Naive thymus-derived CD4-positive, alpha-beta T cell (primary cell): ENCODE measurements at regions not wholly inside any gene's neighbourhood (a gene's known extent, or its start where the extent isn't known, plus 50 kb on each side); places are given as distances from the start of the nearest gene placed in this dataset.
A peak's percentile ranks its signal among the peaks of the same experiment; 100 is the strongest.

Experiments
- ATAC-seq: fragments of 150-1000 bp; cut with Tn5 transposase; 2 replicates; pipeline ENCODE4 v1.10.0; 2021; ENCODE audit warnings: mild to moderate bottlenecking, moderate library complexity
- CTCF ChIA-PET: fragments of 350-600 bp; sonication (Branson Sonifier 250); formaldehyde crosslinking; loops from one replicate; lab custom pipeline; 2021; ENCODE audit warnings: antibody characterized with exemption; lab: Charles Lee
- POLR2A ChIA-PET: fragments of 350-600 bp; sonication (Branson Sonifier 250); formaldehyde crosslinking; loops from one replicate; lab custom pipeline; 2021; ENCODE audit warnings: antibody characterized with exemption, inconsistent platforms; lab: Charles Lee
- DNase-seq, 9 donors: peaks; one replicate each; pipeline versions ENCODE4 v3.0.0 to v3.0.0-alpha.2; 2020 to 2022; ENCODE audit warnings: mixed read lengths in 1 of 9
- H3K27ac ChIP-seq: one replicate; pipeline ENCODE4 v1.7.0; 2013; ENCODE audit warnings: mild to moderate bottlenecking, low read depth, low read length, moderate library complexity
- H3K27me3 ChIP-seq, 2 donors: one replicate each; pipeline ENCODE4 v1.7.0; 2013; ENCODE audit warnings: low read length in 2 of 2, mild to moderate bottlenecking in 2 of 2, moderate library complexity in 2 of 2; ENCODE audit not compliant: control insufficient read depth in 2 of 2, insufficient read depth in 2 of 2
- H3K36me3 ChIP-seq, 3 experiments: 1 replicate in 2 of 3; 2 replicates in 1 of 3; pipeline ENCODE4 v1.7.0; 2013; ENCODE audit warnings: low read length in 3 of 3, mild to moderate bottlenecking in 3 of 3, moderate library complexity in 1 of 3; ENCODE audit not compliant: insufficient read depth in 3 of 3, control insufficient read depth in 2 of 3
- H3K4me1 ChIP-seq, 2 donors: one replicate each; pipeline ENCODE4 v1.7.0; 2013; ENCODE audit warnings: low read length in 2 of 2, mild to moderate bottlenecking in 2 of 2, moderate library complexity in 1 of 2; ENCODE audit not compliant: control insufficient read depth in 2 of 2, insufficient read depth in 2 of 2
- H3K4me3 ChIP-seq: 2 replicates; pipeline ENCODE4 v1.7.0; 2013; ENCODE audit warnings: mild to moderate bottlenecking, low read length
- H3K9me3 ChIP-seq, 3 experiments: 1 replicate in 2 of 3; 2 replicates in 1 of 3; pipeline ENCODE4 v1.7.0; 2013; ENCODE audit warnings: low read length in 3 of 3; ENCODE audit not compliant: control insufficient read depth in 2 of 3
- H3K27ac Mint-ChIP-seq, 9 donors: one replicate each; pipeline ENCODE4 v1.8.0; 2020 to 2022; ENCODE audit warnings: mixed read lengths in 9 of 9, mild to moderate bottlenecking in 8 of 9, moderate library complexity in 5 of 9, inconsistent platforms in 2 of 9
- H3K27me3 Mint-ChIP-seq, 5 donors: one replicate each; pipeline ENCODE4 v1.8.0; 2021 to 2022; ENCODE audit warnings: mixed read lengths in 5 of 5, mild to moderate bottlenecking in 1 of 5
- H3K36me3 Mint-ChIP-seq, 5 donors: one replicate each; pipeline ENCODE4 v1.8.0; 2020 to 2022; ENCODE audit warnings: mixed read lengths in 5 of 5, mild to moderate bottlenecking in 3 of 5, inconsistent platforms in 1 of 5
- H3K4me1 Mint-ChIP-seq, 7 donors: one replicate each; pipeline ENCODE4 v1.8.0; 2020 to 2022; ENCODE audit warnings: mixed read lengths in 7 of 7, mild to moderate bottlenecking in 3 of 7, inconsistent platforms in 1 of 7
- H3K4me3 Mint-ChIP-seq, 10 donors: one replicate each; pipeline ENCODE4 v1.8.0; 2020 to 2022; ENCODE audit warnings: mild to moderate bottlenecking in 10 of 10, mixed read lengths in 10 of 10, moderate library complexity in 6 of 10, inconsistent platforms in 2 of 10
- H3K9me3 Mint-ChIP-seq, 11 donors: one replicate each; pipeline ENCODE4 v1.8.0; 2020 to 2022; ENCODE audit warnings: mixed read lengths in 11 of 11, mild to moderate bottlenecking in 4 of 11, inconsistent platforms in 1 of 11, moderate library complexity in 1 of 11
- intact Hi-C, 2 donors: fragments of 100-400 bp; cut with micrococcal nuclease; formaldehyde crosslinking; loops; one replicate each; pipeline ENCODE4 v1.15.1; 2023

DNA sequence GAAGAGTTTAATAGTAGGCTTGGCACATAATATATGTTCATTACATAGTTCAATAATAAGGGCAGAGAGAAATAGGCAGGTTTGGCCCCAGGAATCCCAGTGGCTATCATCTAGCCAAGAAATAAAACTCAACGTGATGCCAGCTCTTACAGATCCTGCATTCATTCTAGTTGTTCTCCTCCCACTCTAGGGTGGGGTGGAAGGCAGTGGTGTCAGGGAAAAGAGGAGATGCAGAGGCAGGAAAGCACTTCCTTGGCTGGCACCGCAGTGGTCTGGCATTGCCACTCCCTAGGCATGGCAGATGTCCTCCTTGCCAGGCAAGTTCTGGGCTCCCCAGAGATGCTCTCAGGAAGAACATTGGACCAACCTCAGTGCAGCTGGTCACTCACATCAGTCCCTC, 383.6 kb downstream of the GRIN2B start:
- Mint-ChIP-seq H3K27me3 (peaks cover 0 to 6% (median 3%) of the 10 kb centered on the region in 5 donors), H3K9me3 (peaks cover 0 to 8% (median 3%) of the 10 kb centered on the region in 11 donors), H3K36me3 (peaks cover 0 to 1% (median 0%) of the 10 kb centered on the region in 5 donors), H3K4me1 (peaks cover 0 to 1% (median 0%) of the 10 kb centered on the region in 7 donors), H3K4me3 (no peak overlapping the region), H3K27ac (no peak overlapping the region)
- Histone ChIP-seq H3K9me3 (no peaks in the 10 kb centered on the region), H3K27ac (no peak overlapping the region), H3K4me3 (no peak overlapping the region), H3K36me3 (no peaks in the 10 kb centered on the region), H3K4me1 (no peaks in the 10 kb centered on the region), H3K27me3 (no peaks in the 10 kb centered on the region)
- intact Hi-C loops = no loop called here
- CTCF ChIA-PET = no interaction called here
- ATAC-seq (no peak), DNase-seq (no peak)
- POLR2A ChIA-PET = no interaction called here

GRCh38 chr12:13597166-13597565, 384.2 kb downstream of the GRIN2B start:
- Histone ChIP-seq H3K27ac (no peak overlapping the region), H3K36me3 (no peaks in the 10 kb centered on the region), H3K4me3 (no peak overlapping the region), H3K4me1 (no peaks in the 10 kb centered on the region), H3K9me3 (no peaks in the 10 kb centered on the region), H3K27me3 (no peaks in the 10 kb centered on the region)
- Mint-ChIP-seq H3K9me3 (peaks cover 0 to 13% (median 4%) of the 10 kb centered on the region in 11 donors), H3K36me3 (peaks cover 0 to 1% (median 0%) of the 10 kb centered on the region in 5 donors), H3K4me1 (peaks cover 0 to 6% (median 0%) of the 10 kb centered on the region in 7 donors), H3K27me3 (peaks cover 0 to 11% (median 5%) of the 10 kb centered on the region in 5 donors), H3K27ac (no peak overlapping the region), H3K4me3 (no peak overlapping the region)
- ATAC-seq (no peak), DNase-seq (no peak)
- ChIA-PET POLR2A (no interaction called here), CTCF (no interaction called here)
- intact Hi-C loops = no loop called here

- peaks cover 0 to 1% (median 0%) of the 10 kb centered on the region in 5 donors for H3K36me3 Mint-ChIP-seq
- CTCF ChIA-PET = no interaction called here
- intact Hi-C loops = no loop called here
- peaks cover 0 to 11% (median 5%) of the 10 kb centered on the region in 5 donors for H3K27me3 Mint-ChIP-seq
- no peaks in the 10 kb centered on the region for H3K27me3 ChIP-seq
- H3K4me1 Mint-ChIP-seq = peaks cover 0 to 10% (median 0%) of the 10 kb centered on the region in 7 donors
- POLR2A ChIA-PET = no interaction called here
- H3K27ac ChIP-seq = no peak overlapping the region
- DNase-seq (no peak), ATAC-seq (no peak)
- H3K27ac Mint-ChIP-seq = no peak overlapping the region
- no peaks in the 10 kb centered on the region for H3K9me3 ChIP-seq
- H3K4me1 ChIP-seq = no peaks in the 10 kb centered on the region
- H3K4me3 Mint-ChIP-seq = no peak overlapping the region
- no peak overlapping the region for H3K4me3 ChIP-seq
- no peaks in the 10 kb centered on the region for H3K36me3 ChIP-seq
- peaks cover 0 to 17% (median 4%) of the 10 kb centered on the region in 11 donors for H3K9me3 Mint-ChIP-seq
These were observed 384.7 kb downstream of the GRIN2B start for GRCh38 chr12:13596714-13597113.

DNA sequence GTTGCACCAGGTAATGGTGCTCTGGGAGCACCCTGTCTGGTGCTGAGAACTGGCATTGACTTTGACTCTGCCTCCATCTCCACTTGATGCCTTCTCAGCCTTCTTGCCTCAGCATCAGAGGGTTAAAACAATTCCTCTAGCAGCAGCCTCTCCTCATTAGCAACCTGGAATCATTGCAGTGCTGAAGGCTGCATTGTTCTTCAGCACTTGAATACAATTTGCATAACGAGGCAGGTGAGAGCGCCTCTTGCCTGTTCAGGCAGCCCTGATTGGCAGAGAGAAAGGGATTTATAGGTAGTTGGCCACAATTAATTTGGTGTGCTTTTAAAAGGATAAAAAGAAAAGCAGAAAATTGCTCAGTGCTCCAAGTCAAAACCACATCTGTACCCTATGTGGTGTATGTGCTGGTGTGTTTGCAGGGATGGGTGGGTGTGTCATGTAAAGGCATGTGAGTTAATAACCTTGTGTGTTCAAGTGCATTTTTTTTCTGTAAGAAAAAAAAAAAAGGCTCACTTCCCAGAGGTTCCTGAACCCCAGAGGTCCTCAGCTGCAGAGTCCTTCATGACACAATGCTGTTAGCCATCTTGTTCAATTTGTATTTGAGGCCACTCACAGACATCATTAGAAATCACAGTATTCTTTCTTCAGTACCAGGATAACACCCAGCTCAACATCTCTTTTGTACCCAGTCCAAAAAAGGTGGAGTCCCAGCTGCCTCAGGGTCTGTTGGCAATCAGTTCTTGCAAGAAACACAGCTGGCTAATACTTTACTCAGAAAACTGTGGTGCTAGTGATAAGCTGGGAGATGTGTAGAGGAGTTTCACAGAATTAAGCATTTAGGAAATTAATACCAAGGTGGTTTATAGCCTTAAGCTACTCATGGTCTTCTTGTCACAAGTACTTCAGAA, 385.6 kb downstream of the GRIN2B start:
- ChIA-PET POLR2A (no interaction called here), CTCF (no interaction called here)
- Mint-ChIP-seq H3K4me1 (peaks cover 0 to 17% (median 0%) of the 10 kb centered on the region in 7 donors), H3K36me3 (peaks cover 0 to 1% (median 0%) of the 10 kb centered on the region in 5 donors), H3K9me3 (peaks cover 0 to 19% (median 4%) of the 10 kb centered on the region in 11 donors), H3K27ac (no peak overlapping the region), H3K4me3 (no peak overlapping the region), H3K27me3 (peaks cover 0 to 11% (median 3%) of the 10 kb centered on the region in 5 donors)
- no peak for ATAC-seq
- H3K27me3 ChIP-seq = no peaks in the 10 kb centered on the region
- DNase-seq = no peak
- H3K27ac ChIP-seq = no peak overlapping the region
- no peaks in the 10 kb centered on the region for H3K4me1 ChIP-seq
- H3K9me3 ChIP-seq = no peaks in the 10 kb centered on the region
- no peaks in the 10 kb centered on the region for H3K36me3 ChIP-seq
- H3K4me3 ChIP-seq = no peak overlapping the region
- intact Hi-C loops = no loop called here

DNA sequence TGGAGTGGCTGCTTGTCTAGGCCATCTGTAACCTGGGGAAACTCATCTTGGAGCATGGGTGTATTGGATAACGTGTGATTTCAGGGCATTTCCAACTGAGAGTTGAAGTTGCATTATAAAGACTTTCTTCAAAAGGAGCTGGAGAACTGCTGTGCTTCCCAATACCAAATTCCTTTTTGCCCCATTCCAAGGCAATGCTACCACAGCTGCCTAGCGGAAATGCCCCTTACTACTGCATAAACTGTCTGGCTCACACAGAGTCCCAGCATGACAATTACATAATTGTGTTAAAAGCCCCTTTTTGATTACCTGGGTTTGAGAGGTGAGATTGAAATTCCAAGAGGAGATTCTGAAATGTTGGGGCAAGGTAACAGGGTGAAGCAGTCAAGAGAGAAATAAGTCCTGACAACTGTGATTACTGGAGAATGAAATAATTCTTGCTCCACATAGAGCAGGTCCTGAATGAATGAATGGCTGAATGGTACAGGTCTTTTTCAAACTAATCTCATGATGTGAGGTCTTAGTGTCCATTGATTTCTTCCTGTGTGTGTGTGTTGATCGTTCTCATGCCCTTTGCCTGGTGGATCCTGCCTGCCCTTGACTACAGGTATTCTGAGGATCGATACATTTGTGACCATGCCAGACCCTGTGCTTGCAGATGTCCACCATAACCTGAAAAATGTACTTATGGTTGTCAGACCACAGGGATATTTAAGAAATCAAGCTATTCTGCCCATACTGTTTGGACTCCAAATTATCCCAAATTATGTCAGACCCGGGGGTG, 386.5 kb downstream of the GRIN2B start:
- Histone ChIP-seq H3K9me3 (no peaks in the 10 kb centered on the region), H3K36me3 (no peaks in the 10 kb centered on the region), H3K4me1 (no peaks in the 10 kb centered on the region), H3K27ac (no peak overlapping the region), H3K27me3 (no peaks in the 10 kb centered on the region), H3K4me3 (no peak overlapping the region)
- H3K4me1 Mint-ChIP-seq = peaks cover 0 to 17% (median 0%) of the 10 kb centered on the region in 7 donors
- no peak overlapping the region for H3K4me3 Mint-ChIP-seq
- peaks cover 0 to 19% (median 4%) of the 10 kb centered on the region in 11 donors for H3K9me3 Mint-ChIP-seq
- CTCF ChIA-PET = no interaction called here
- ATAC-seq (no peak), DNase-seq (no peak)
- peaks cover 0 to 16% (median 5%) of the 10 kb centered on the region in 5 donors for H3K27me3 Mint-ChIP-seq
- POLR2A ChIA-PET = no interaction called here
- peaks cover 0 to 1% (median 0%) of the 10 kb centered on the region in 5 donors for H3K36me3 Mint-ChIP-seq
- H3K27ac Mint-ChIP-seq = no peak overlapping the region
- intact Hi-C loops = no loop called here

GRCh38 chr12:13592063-13592942, 389.1 kb downstream of the GRIN2B start:
- DNase-seq (no peak), ATAC-seq (no peak)
- Mint-ChIP-seq H3K9me3 (peaks cover 0 to 19% (median 4%) of the 10 kb centered on the region in 11 donors), H3K4me3 (peak overlapping the region in 1 of 10 donors; percentile 56), H3K27me3 (peaks cover 0 to 10% (median 9%) of the 10 kb centered on the region in 5 donors), H3K27ac (peak overlapping the region in 1 of 9 donors; percentile 59), H3K4me1 (peaks cover 0 to 22% (median 0%) of the 10 kb centered on the region in 7 donors), H3K36me3 (peaks cover 0 to 1% (median 0%) of the 10 kb centered on the region in 5 donors)
- H3K4me3 ChIP-seq = no peak overlapping the region
- CTCF ChIA-PET = no interaction called here
- POLR2A ChIA-PET = no interaction called here
- H3K27ac ChIP-seq = no peak overlapping the region
- intact Hi-C loops = no loop called here
- H3K4me1 ChIP-seq = no peaks in the 10 kb centered on the region
- no peaks in the 10 kb centered on the region for H3K36me3 ChIP-seq
- H3K9me3 ChIP-seq = no peaks in the 10 kb centered on the region
- H3K27me3 ChIP-seq = no peaks in the 10 kb centered on the region
